Calu3 (cell line): ENCODE measurements at regions not wholly inside any gene's neighbourhood (a gene's known extent, or its start where the extent isn't known, plus 50 kb on each side); places are given as distances from the start of the nearest gene placed in this dataset.

Source experiments
- BruUV-seq: library from RNA; stranded (reverse); fragments of 400-500 nt; replicated peaks from 2 replicates; lab custom pipeline; 2021; lab: Mats Ljungman, UMichigan
- CTCF ChIA-PET: fragments of 300-600 bp; sonication (Branson Sonifier 250); formaldehyde crosslinking; loops from one replicate; lab custom pipeline; 2022; ENCODE audit warnings: antibody characterized with exemption; lab: Charles Lee
- DNase-seq: peaks from one replicate; pipeline ENCODE4 v3.0.0; 2022
- H3K27ac Mint-ChIP-seq: one replicate; pipeline ENCODE4 v1.8.0; 2022; ENCODE audit warnings: mixed read lengths; ENCODE audit not compliant: unreplicated experiment
- H3K27me3 Mint-ChIP-seq: one replicate; pipeline ENCODE4 v1.8.0; 2022; ENCODE audit warnings: mixed read lengths; ENCODE audit not compliant: unreplicated experiment
- H3K36me3 Mint-ChIP-seq: one replicate; pipeline ENCODE4 v1.8.0; 2022; ENCODE audit warnings: mild to moderate bottlenecking, moderate library complexity, mixed read lengths; ENCODE audit not compliant: insufficient read depth, unreplicated experiment
- H3K4me1 Mint-ChIP-seq: one replicate; pipeline ENCODE4 v1.8.0; 2022; ENCODE audit warnings: mild to moderate bottlenecking, low read depth, mixed read lengths; ENCODE audit not compliant: unreplicated experiment
- H3K4me3 Mint-ChIP-seq: one replicate; pipeline ENCODE4 v1.8.0; 2022; ENCODE audit warnings: mild to moderate bottlenecking, low read depth, moderate library complexity, mixed read lengths; ENCODE audit not compliant: unreplicated experiment
- H3K9me3 Mint-ChIP-seq: one replicate; pipeline ENCODE4 v1.8.0; 2022; ENCODE audit warnings: low read depth, mixed read lengths; ENCODE audit not compliant: unreplicated experiment
- CTCF ChIP-seq: fragments of 200-600 bp; IDR thresholded peaks from one replicate; pipeline ENCODE4 v1.8.0; 2022; ENCODE audit warnings: antibody characterized with exemption; ENCODE audit not compliant: unreplicated experiment
- intact Hi-C: fragments of 100-400 bp; cut with micrococcal nuclease; formaldehyde crosslinking; loops from one replicate; pipeline ENCODE4 v1.10.0; 2022; ENCODE audit not compliant: unreplicated experiment

GRCh38 chr3:87175732-87176131 is 51.4 kb upstream of the CHMP2B start:
- no peak for DNase-seq
- CTCF ChIA-PET: no interaction called here
- TF ChIP-seq CTCF: no peak
- H3K27me3 Mint-ChIP-seq: no peaks in the 10 kb centered on the region
- no peaks in the 10 kb centered on the region for H3K4me1 Mint-ChIP-seq
- BruUV-seq: no TSS peak
- H3K4me3 Mint-ChIP-seq: no peak overlapping the region
- intact Hi-C loops: no loop called here
- H3K9me3 Mint-ChIP-seq: no peaks in the 10 kb centered on the region
- H3K36me3 Mint-ChIP-seq: no peaks in the 10 kb centered on the region
- no peak overlapping the region for H3K27ac Mint-ChIP-seq

GRCh38 chr3:87173776-87174175 is 53.3 kb upstream of the CHMP2B start:
- Mint-ChIP-seq H3K4me3 (no peak overlapping the region), H3K27me3 (no peaks in the 10 kb centered on the region), H3K36me3 (no peaks in the 10 kb centered on the region), H3K4me1 (no peaks in the 10 kb centered on the region), H3K27ac (no peak overlapping the region), H3K9me3 (no peaks in the 10 kb centered on the region)
- no TSS peak for BruUV-seq
- CTCF ChIA-PET: no interaction called here
- DNase-seq: no peak
- intact Hi-C loops: no loop called here
- TF ChIP-seq CTCF: no peak

- no peak for DNase-seq
- no peak overlapping the region for H3K27ac Mint-ChIP-seq
- H3K4me1 Mint-ChIP-seq: no peaks in the 10 kb centered on the region
- CTCF ChIA-PET: no interaction called here
- no peaks in the 10 kb centered on the region for H3K9me3 Mint-ChIP-seq
- H3K36me3 Mint-ChIP-seq: no peaks in the 10 kb centered on the region
- intact Hi-C loops: no loop called here
- H3K27me3 Mint-ChIP-seq: no peaks in the 10 kb centered on the region
- no TSS peak for BruUV-seq
- no peak overlapping the region for H3K4me3 Mint-ChIP-seq
- TF ChIP-seq CTCF: no peak
Observed at GRCh38 chr3:87173071-87173470, 54.0 kb upstream of the CHMP2B start.

DNA sequence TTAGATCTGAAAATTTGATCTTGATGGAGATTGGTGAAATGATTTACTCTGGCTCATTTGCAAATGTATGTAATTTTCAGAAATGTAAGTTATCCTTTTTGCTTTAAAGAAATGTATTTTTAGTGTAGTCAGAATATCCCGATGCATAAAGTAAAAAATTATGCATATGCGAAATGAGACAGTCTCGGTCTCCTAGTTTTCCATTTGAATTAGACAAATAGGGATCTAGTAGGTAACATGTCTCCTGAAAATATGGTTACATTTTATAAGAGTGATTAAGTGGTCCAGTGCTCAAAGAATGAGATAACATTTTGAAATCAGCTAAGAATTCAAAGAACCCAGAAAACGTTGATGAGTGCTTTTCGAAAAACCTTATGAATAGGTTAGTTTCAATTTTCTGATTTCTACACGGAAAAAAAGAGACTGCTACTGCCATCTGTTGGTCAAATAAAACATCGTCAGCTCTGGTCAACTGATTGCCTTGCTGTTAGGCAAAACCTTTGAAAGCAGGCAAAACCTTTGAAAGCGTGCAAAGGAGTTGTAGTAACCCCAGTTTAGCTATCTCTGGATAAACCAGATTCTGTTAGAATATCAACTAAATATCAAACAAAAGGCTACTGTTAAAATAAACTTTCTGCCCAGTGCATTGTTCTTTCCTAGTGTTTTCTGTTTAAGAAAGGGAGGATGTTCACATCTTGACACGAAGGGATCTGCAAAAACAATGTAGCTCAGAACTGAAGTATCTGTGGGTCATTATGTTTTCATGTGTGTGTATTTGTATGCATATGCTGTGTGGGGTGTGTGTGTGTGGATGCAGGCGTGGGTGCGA is 59.3 kb upstream of the CHMP2B start:
- intact Hi-C loops: loop anchor here (1.0 to 5.0 kb wide), 4 partner anchors 86 to 466 kb away; no protein-coding TSS in a partner anchor
- Mint-ChIP-seq H3K27ac (no peak overlapping the region), H3K36me3 (no peaks in the 10 kb centered on the region), H3K9me3 (no peaks in the 10 kb centered on the region), H3K4me1 (no peaks in the 10 kb centered on the region), H3K27me3 (no peaks in the 10 kb centered on the region), H3K4me3 (peak overlapping the region; percentile 50)
- peak; percentile 36 for DNase-seq
- TF ChIP-seq CTCF: peak; percentile 18
- no TSS peak for BruUV-seq
- CTCF ChIA-PET: interaction anchor here (0.6 to 1.2 kb wide), 4 partner anchors 161 to 1398 kb away, joined by 3 to 5 read pairs (median 4); no protein-coding TSS in a partner anchor
